Transverse colon (tissue), 4 donors: ENCODE measurements at regions not wholly inside any gene's neighbourhood (a gene's known extent, or its start where the extent isn't known, plus 50 kb on each side); places are given as distances from the start of the nearest gene placed in this dataset.
"Not testable (repeated sequence)": the region's sequence is repeated elsewhere in the genome, so short reads cannot be mapped to it uniquely, and the experiment has no call there.

Experiments
- DNase-seq: peaks from one replicate; pipeline ENCODE4 v3.0.0-alpha.2; 2019
- H3K27ac ChIP-seq, 4 donors: fragments of 200-600 bp; sonication (generic); 2 replicates each; pipeline ENCODE4 v1.5.1; 2016 to 2018; ENCODE audit warnings: inconsistent platforms in 4 of 4
- H3K27me3 ChIP-seq: fragments of 200-600 bp; sonication (generic); 2 replicates; pipeline ENCODE4 v1.5.1; 2017; ENCODE audit warnings: inconsistent platforms
- H3K36me3 ChIP-seq, 4 donors: fragments of 200-600 bp; sonication (generic); 2 replicates each; pipeline ENCODE4 v1.5.1; 2017 to 2019; ENCODE audit warnings: inconsistent platforms in 4 of 4
- H3K4me1 ChIP-seq, 4 donors: fragments of 200-600 bp; sonication (generic); 2 replicates each; pipeline ENCODE4 v1.5.1; 2017 to 2020; ENCODE audit warnings: inconsistent platforms in 4 of 4
- H3K4me3 ChIP-seq, 4 donors: fragments of 200-600 bp; sonication (generic); 1 replicate in 1 of 4; 2 replicates in 3 of 4; pipeline versions ENCODE4 v1.5.1 to v1.6.1; 2017 to 2019; ENCODE audit warnings: inconsistent platforms in 4 of 4
- H3K9me3 ChIP-seq, 2 donors: fragments of 200-600 bp; sonication (generic); 2 replicates each; pipeline ENCODE4 v1.5.1; 2017 to 2019; ENCODE audit warnings: inconsistent platforms in 2 of 2
- EP300 ChIP-seq: sonication (generic); formaldehyde crosslinking; IDR thresholded peaks from one replicate; pipeline ENCODE4 v1.6.1; 2017; ENCODE audit warnings: antibody characterized with exemption, low read depth
- POLR2A ChIP-seq: fragments of 450-650 bp; IDR thresholded peaks from one replicate; pipeline ENCODE4 v1.6.1; 2016; ENCODE audit warnings: antibody characterized with exemption, mild to moderate bottlenecking, moderate library complexity
- POLR2AphosphoS5 ChIP-seq, 3 donors: sonication (generic); formaldehyde crosslinking; IDR thresholded peaks; one replicate each; pipeline ENCODE4 v1.6.1; 2016; ENCODE audit warnings: antibody characterized with exemption in 3 of 3
- WGBS, 2 donors: methylation state at CpG; one replicate each; pipeline ENCODE4 v1.1.5; 2018; ENCODE audit warnings: low coverage in 1 of 2; 5-methylcytosine and 5-hydroxymethylcytosine counted together
- in situ Hi-C, 4 donors: fragments of 200-750 bp; cut with MboI; loops; one replicate each; pipeline versions ENCODE4 v1.15.0 to v1.15.1; 2017; ENCODE audit warnings: low sequenced_read_pairs in 3 of 4, low pct_ligation_motif_present in 1 of 4, low pct_unique_long_range_greater_than_20kb in 1 of 4
- intact Hi-C: fragments of 100-400 bp; cut with DNase I; formaldehyde crosslinking; loops from one replicate; pipeline ENCODE4 v1.15.1; 2023; ENCODE audit warnings: low total_unique reads
- TF ChIP-seq, protein P1 (sequence below), 5 experiments: fragments of 200-600 bp in 3 of 5; fragments of 450-650 bp in 2 of 5; sonication (generic) in 3 of 5; IDR thresholded peaks; 1 replicate in 2 of 5; 2 replicates in 3 of 5; pipeline ENCODE4 v1.5.1; 2016 to 2017; ENCODE audit warnings: antibody characterized with exemption in 5 of 5, inconsistent platforms in 3 of 5, mild to moderate bottlenecking in 2 of 5, moderate library complexity in 1 of 5

GRCh38 chr12:126042286-126042685 is 977.1 kb downstream of the AACS start:
- Histone ChIP-seq H3K27me3 (no peaks in the 10 kb centered on the region), H3K9me3 (no peaks in the 10 kb centered on the region), H3K4me3 (no peak overlapping the region), H3K27ac (no peak overlapping the region), H3K36me3 (no peaks in the 10 kb centered on the region), H3K4me1 (no peaks in the 10 kb centered on the region)
- TF ChIP-seq POLR2A (no peak), EP300 (no peak), POLR2AphosphoS5 (IDR thresholded peaks at IDR 0.05) (no peak)
- TF ChIP-seq, protein P1, sequence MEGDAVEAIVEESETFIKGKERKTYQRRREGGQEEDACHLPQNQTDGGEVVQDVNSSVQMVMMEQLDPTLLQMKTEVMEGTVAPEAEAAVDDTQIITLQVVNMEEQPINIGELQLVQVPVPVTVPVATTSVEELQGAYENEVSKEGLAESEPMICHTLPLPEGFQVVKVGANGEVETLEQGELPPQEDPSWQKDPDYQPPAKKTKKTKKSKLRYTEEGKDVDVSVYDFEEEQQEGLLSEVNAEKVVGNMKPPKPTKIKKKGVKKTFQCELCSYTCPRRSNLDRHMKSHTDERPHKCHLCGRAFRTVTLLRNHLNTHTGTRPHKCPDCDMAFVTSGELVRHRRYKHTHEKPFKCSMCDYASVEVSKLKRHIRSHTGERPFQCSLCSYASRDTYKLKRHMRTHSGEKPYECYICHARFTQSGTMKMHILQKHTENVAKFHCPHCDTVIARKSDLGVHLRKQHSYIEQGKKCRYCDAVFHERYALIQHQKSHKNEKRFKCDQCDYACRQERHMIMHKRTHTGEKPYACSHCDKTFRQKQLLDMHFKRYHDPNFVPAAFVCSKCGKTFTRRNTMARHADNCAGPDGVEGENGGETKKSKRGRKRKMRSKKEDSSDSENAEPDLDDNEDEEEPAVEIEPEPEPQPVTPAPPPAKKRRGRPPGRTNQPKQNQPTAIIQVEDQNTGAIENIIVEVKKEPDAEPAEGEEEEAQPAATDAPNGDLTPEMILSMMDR (IDR thresholded peaks at IDR 0.05), result no peak
- intact Hi-C loops (no loop called here), in situ Hi-C loops (no loop called here)
- 80% methylated on average over 5 of the region's 5 CpGs; no CpG with 5 or more reads in 1 of the 2 donors for WGBS, 2 donors
- no peak for DNase-seq

DNA sequence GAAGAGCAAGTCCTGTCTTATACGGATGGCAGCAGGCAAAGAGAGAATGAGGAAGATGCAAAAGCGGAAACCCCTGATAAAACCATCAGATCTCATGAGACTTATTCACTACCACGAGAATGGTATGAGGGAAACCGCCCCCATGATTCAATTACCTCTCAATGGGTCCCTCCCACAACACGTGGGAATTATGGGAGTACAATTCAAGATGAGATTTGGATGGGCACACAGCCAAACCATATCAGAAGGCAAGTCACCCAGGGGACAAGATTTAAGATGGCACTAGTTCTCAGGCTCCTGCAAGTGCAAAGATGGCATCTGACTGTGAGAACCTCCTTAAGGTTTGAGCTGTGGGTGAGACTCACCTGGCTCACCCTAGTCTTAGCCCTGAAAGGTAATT is 984.3 kb downstream of the AACS start:
- intact Hi-C loops, H3K27ac ChIP-seq: not testable (repeated sequence)

GRCh38 chr12:126051611-126052107 is 986.4 kb downstream of the AACS start:
- no peak overlapping the region for H3K27ac ChIP-seq
- TF ChIP-seq POLR2AphosphoS5 (IDR thresholded peaks at IDR 0.05) (no peak), EP300 (no peak), POLR2A (no peak)
- TF ChIP-seq, protein P1 (IDR thresholded peaks at IDR 0.05), result no peak
- DNase-seq, result no peak

More for the DNA sequence above, 984.3 kb downstream of the AACS start:
- in situ Hi-C loops, H3K27me3 ChIP-seq, H3K4me1 ChIP-seq, H3K36me3 ChIP-seq, H3K4me3 ChIP-seq, H3K9me3 ChIP-seq, DNase-seq: not testable (repeated sequence)
- WGBS, 2 donors, result 62 to 69% methylated on average over 4 to 5 of the region's 5 CpGs

DNA sequence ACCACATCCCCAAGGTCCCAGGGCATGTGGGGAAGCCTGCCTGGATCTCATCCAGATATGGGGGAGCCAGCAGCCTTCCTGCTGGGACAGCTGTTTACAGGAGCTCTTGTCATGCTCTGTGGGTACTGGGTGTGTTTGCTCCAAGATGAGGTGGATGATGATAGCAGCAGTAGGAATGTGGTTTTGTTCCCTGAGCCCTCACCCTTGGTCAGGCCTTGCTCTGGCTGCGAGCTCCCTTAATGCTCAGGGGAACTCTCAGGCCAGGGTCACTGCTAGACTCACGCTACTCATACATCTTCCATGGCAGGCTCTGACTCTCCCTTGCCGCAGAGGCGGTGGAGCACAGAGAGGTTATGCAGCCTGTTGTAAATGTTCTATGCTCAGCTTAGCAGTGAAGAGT is 990.3 kb downstream of the AACS start:
- in situ Hi-C loops (no loop called here), intact Hi-C loops (no loop called here)
- no peaks in the 10 kb centered on the region for H3K9me3 ChIP-seq
- TF ChIP-seq POLR2A (no peak), EP300 (no peak), POLR2AphosphoS5 (IDR thresholded peaks at IDR 0.05) (no peak)
- TF ChIP-seq, protein P1 (IDR thresholded peaks at IDR 0.05), result no peak
- H3K27me3 ChIP-seq, result no peaks in the 10 kb centered on the region
- H3K27ac ChIP-seq, result no peak overlapping the region
- WGBS, 2 donors, result 83% methylated on average over 4 of the region's 4 CpGs; no CpG with 5 or more reads in 1 of the 2 donors
- H3K4me1 ChIP-seq, result no peaks in the 10 kb centered on the region
- no peaks in the 10 kb centered on the region for H3K36me3 ChIP-seq
- no peak overlapping the region for H3K4me3 ChIP-seq
- no peak for DNase-seq

More at GRCh38 chr12:126051611-126052107, 986.4 kb downstream of the AACS start:
- whole genome bisulfite sequencing, 2 donors, result 39 to 49% methylated on average over 5 to 6 of the region's 6 CpGs
- H3K27me3 ChIP-seq, result no peaks in the 10 kb centered on the region
- in situ Hi-C loops, result no loop called here
- H3K9me3 ChIP-seq, result no peaks in the 10 kb centered on the region
- intact Hi-C loops, result no loop called here
- no peak overlapping the region for H3K4me3 ChIP-seq
- H3K4me1 ChIP-seq, result no peaks in the 10 kb centered on the region
- no peaks in the 10 kb centered on the region for H3K36me3 ChIP-seq

DNA sequence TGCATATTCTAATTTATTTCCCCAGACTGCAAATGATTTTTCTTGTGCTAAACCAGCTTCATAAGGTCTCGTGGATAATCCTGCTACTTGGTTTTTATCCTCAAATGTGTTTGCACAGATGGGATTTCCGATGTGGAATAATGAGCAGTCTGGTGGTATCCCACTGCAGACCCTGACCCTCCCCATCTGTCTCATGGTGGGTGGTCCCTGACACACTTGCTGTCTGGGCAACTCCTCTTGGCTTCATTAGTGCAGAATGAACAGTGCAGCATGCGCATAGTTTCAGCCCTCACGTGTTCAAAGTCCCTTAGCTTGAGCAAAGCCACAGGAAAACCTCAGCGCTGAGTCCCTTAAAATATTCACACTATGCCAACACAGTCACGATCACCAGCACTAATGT is 996.5 kb downstream of the AACS start:
- H3K27me3 ChIP-seq, result no peaks in the 10 kb centered on the region

More for the DNA sequence above, 996.5 kb downstream of the AACS start:
- intact Hi-C loops, result loop anchor here (5.0 kb wide), 1 partner anchor 519 kb away; no protein-coding TSS in a partner anchor
- Histone ChIP-seq H3K36me3 (no peaks in the 10 kb centered on the region), H3K4me1 (no peaks in the 10 kb centered on the region), H3K27ac (no peak overlapping the region), H3K4me3 (no peak overlapping the region), H3K9me3 (no peaks in the 10 kb centered on the region)
- DNase-seq, result no peak
- no peak for TF ChIP-seq EP300
- in situ Hi-C loops, result no loop called here
- WGBS, 2 donors, result 59 to 70% methylated on average over 2 to 6 of the region's 6 CpGs
